COR-L47 (cell line): ENCODE measurements at regions not wholly inside any gene's neighbourhood (a gene's known extent, or its start where the extent isn't known, plus 50 kb on each side); places are given as distances from the start of the nearest gene placed in this dataset.

ENCODE experiments used
- DNase-seq: peaks from one replicate; lab custom pipeline; 2025; lab: John Stamatoyannopoulos, UW

GRCh38 chr17:74085434-74085833 is 118.0 kb upstream of the RPL38 start:
- DNase-seq = no peak

- no peak for DNase-seq
Measured at GRCh38 chr17:74087002-74087585, 116.4 kb upstream of the RPL38 start.

GRCh38 chr17:74088285-74088933 is 115.1 kb upstream of the RPL38 start:
- DNase-seq = no peak

- no peak for DNase-seq
Measured at GRCh38 chr17:74088934-74089329, 114.5 kb upstream of the RPL38 start.

GRCh38 chr17:74089380-74089779 is 114.1 kb upstream of the RPL38 start:
- no peak for DNase-seq

- peak; percentile 49 for DNase-seq
Measured at GRCh38 chr17:74089869-74090464, 113.5 kb upstream of the RPL38 start.

GRCh38 chr17:74094651-74095050 is 108.8 kb upstream of the RPL38 start:
- no peak for DNase-seq

GRCh38 chr17:74096456-74096855 is 107.0 kb upstream of the RPL38 start:
- DNase-seq = no peak

- no peak for DNase-seq
Measured at GRCh38 chr17:74097450-74098135, 105.9 kb upstream of the RPL38 start.

- DNase-seq = no peak
Measured at GRCh38 chr17:74098136-74099024, 105.1 kb upstream of the RPL38 start.

- DNase-seq = no peak
Measured at GRCh38 chr17:74099442-74100340, 103.8 kb upstream of the RPL38 start.

GRCh38 chr17:74104921-74105320 is 98.6 kb upstream of the RPL38 start:
- no peak for DNase-seq

- no peak for DNase-seq
Measured at GRCh38 chr17:74107107-74107506, 96.4 kb upstream of the RPL38 start.

- no peak for DNase-seq
Measured at GRCh38 chr17:74108126-74108705, 95.3 kb upstream of the RPL38 start.

- no peak for DNase-seq
Measured at GRCh38 chr17:74110467-74110866, 93.0 kb upstream of the RPL38 start.

- DNase-seq = no peak
Measured at GRCh38 chr17:74113326-74113725, 90.2 kb upstream of the RPL38 start.

GRCh38 chr17:74113952-74114351 is 89.5 kb upstream of the RPL38 start:
- DNase-seq = no peak

GRCh38 chr17:74114881-74115470 is 88.5 kb upstream of the RPL38 start:
- DNase-seq = no peak

GRCh38 chr17:74115586-74115985 is 87.9 kb upstream of the RPL38 start:
- DNase-seq = no peak

GRCh38 chr17:74116087-74116717 is 87.3 kb upstream of the RPL38 start:
- peak; percentile 74 for DNase-seq
